Activated CD8-positive, alpha-beta memory T cell treated with anti-CD3 and anti-CD28 coated beads, Interleukin-2, amount 10 ng/mL, durations not matched to agents 7 days and 5 days (primary cell): ENCODE measurements at regions not wholly inside any gene's neighbourhood (a gene's known extent, or its start where the extent isn't known, plus 50 kb on each side); places are given as distances from the start of the nearest gene placed in this dataset.

Experiments
- ATAC-seq: fragments of 150-1000 bp; cut with Tn5 transposase; one replicate; pipeline ENCODE4 v1.10.0; 2021; ENCODE audit warnings: moderate library complexity
- CTCF ChIA-PET: fragments of 350-600 bp; sonication (Branson Sonifier 250); formaldehyde crosslinking; loops from one replicate; lab custom pipeline; 2021; ENCODE audit warnings: antibody characterized with exemption; lab: Charles Lee
- DNase-seq: peaks from one replicate; pipeline ENCODE4 v3.0.0-alpha.2; 2020
- H3K27ac Mint-ChIP-seq: one replicate; pipeline ENCODE4 v1.8.0; 2021; ENCODE audit warnings: mild to moderate bottlenecking, mixed read lengths
- H3K27me3 Mint-ChIP-seq: one replicate; pipeline ENCODE4 v1.8.0; 2021; ENCODE audit warnings: mixed read lengths
- H3K36me3 Mint-ChIP-seq: one replicate; pipeline ENCODE4 v1.8.0; 2021; ENCODE audit warnings: mild to moderate bottlenecking, mixed read lengths
- H3K4me1 Mint-ChIP-seq: one replicate; pipeline ENCODE4 v1.8.0; 2021; ENCODE audit warnings: mixed read lengths
- H3K4me3 Mint-ChIP-seq: one replicate; pipeline ENCODE4 v1.8.0; 2021; ENCODE audit warnings: mild to moderate bottlenecking, moderate library complexity, mixed read lengths
- H3K9me3 Mint-ChIP-seq: one replicate; pipeline ENCODE4 v1.8.0; 2022; ENCODE audit warnings: low read depth, mixed read lengths

GRCh38 chr10:75288140-75288711 is 52.5 kb upstream of the COMTD1 start:
- no peak overlapping the region for H3K4me3 Mint-ChIP-seq
- peaks cover 33% of the 10 kb centered on the region for H3K27me3 Mint-ChIP-seq
- CTCF ChIA-PET: no interaction called here
- DNase-seq (no peak), ATAC-seq (no peak)
- H3K36me3 Mint-ChIP-seq: no peaks in the 10 kb centered on the region
- H3K4me1 Mint-ChIP-seq: no peaks in the 10 kb centered on the region
- H3K9me3 Mint-ChIP-seq: no peaks in the 10 kb centered on the region
- no peak overlapping the region for H3K27ac Mint-ChIP-seq

- Mint-ChIP-seq H3K4me3 (no peak overlapping the region), H3K27ac (no peak overlapping the region), H3K36me3 (no peaks in the 10 kb centered on the region), H3K27me3 (peaks cover 37% of the 10 kb centered on the region), H3K9me3 (no peaks in the 10 kb centered on the region), H3K4me1 (no peaks in the 10 kb centered on the region)
- ATAC-seq (no peak), DNase-seq (no peak)
- CTCF ChIA-PET: no interaction called here
These were observed 51.9 kb upstream of the COMTD1 start for GRCh38 chr10:75287697-75288096.

- H3K27me3 Mint-ChIP-seq: peaks cover 37% of the 10 kb centered on the region
- no peak for DNase-seq
- CTCF ChIA-PET: no interaction called here
- no peak overlapping the region for H3K4me3 Mint-ChIP-seq
- H3K9me3 Mint-ChIP-seq: no peaks in the 10 kb centered on the region
- H3K27ac Mint-ChIP-seq: no peak overlapping the region
- no peaks in the 10 kb centered on the region for H3K36me3 Mint-ChIP-seq
- no peak for ATAC-seq
- no peaks in the 10 kb centered on the region for H3K4me1 Mint-ChIP-seq
These were observed 51.1 kb upstream of the COMTD1 start for GRCh38 chr10:75286901-75287300.
